Activated CD4-positive, alpha-beta T cell treated with anti-CD3 and anti-CD28 coated beads for 48 hours (primary cell): ENCODE measurements at regions not wholly inside any gene's neighbourhood (a gene's known extent, or its start where the extent isn't known, plus 50 kb on each side); places are given as distances from the start of the nearest gene placed in this dataset.

Experiments
- DNase-seq: peaks from one replicate; pipeline ENCODE4 v3.0.0-alpha.2; 2020

GRCh38 chr2:38202713-38203445, 126.9 kb upstream of the CYP1B1 start:
- DNase-seq, result no peak

DNA sequence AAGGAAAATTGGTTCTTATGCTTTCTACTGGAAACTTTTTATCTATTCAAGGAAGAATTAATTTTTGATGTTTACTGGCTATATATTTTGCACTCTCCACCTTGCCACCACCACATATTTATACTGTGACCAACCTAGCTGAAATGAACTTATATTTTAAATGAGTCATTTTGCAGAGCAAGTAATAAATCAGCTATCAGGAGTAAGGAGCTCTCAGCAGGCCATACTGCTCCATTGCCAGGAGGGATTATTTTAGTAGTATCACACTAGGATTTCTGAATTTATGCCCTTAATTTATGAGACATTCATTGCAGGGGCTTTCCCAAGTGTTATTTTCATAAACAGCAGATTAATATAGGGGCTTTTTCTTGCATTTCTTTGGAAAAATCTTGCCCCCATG, 125.8 kb upstream of the CYP1B1 start:
- DNase-seq, result no peak

GRCh38 chr2:38200598-38200997, 124.6 kb upstream of the CYP1B1 start:
- DNase-seq, result no peak

GRCh38 chr2:38199127-38199526, 123.2 kb upstream of the CYP1B1 start:
- DNase-seq, result no peak

DNA sequence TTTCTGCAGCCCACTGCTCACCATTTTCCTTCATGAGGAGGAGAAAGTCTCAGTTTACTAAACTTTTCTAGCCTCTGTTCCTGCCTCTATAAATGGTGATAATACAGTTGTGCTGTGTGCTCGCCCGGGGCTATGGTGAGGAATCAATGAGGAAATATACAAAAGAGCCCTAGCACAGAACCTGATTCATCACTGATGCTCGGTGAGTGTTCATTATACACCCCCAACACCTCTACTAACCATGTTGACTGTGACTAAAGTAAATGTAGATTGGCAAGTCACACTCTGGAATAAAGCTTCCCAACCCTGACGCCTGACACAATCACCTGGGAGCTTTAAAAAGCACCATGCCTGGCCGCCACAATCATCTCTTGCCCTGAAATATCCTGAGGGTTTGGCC, 118.8 kb upstream of the CYP1B1 start:
- DNase-seq, result no peak

DNA sequence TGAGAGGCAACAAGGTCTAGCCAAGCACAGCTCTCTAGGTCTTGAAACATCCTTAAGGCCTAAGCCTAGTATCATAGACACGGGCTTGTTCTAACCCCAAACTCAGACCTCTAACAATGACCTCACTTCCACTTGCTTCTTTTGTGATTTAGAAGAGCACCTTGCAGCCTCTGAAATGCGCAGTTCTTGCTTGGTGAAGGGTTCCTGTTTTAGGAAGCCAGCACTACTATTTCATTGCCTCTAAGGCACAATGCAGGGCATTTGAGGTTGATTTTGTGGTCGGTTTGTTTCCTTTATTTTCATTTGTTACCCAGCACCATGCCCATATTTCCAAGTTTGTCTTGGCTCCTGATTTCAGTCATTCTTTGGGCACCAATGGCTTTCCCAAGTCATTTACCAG, 117.0 kb upstream of the CYP1B1 start:
- DNase-seq, result no peak

- no peak for DNase-seq
Measured at GRCh38 chr2:38192046-38192445, 116.1 kb upstream of the CYP1B1 start.

- DNase-seq, result no peak
Measured at GRCh38 chr2:38191516-38191915, 115.6 kb upstream of the CYP1B1 start.

GRCh38 chr2:38190542-38191218, 114.7 kb upstream of the CYP1B1 start:
- no peak for DNase-seq

- DNase-seq, result no peak
Measured at GRCh38 chr2:38187541-38188011, 111.6 kb upstream of the CYP1B1 start.

GRCh38 chr2:38185012-38185491, 109.1 kb upstream of the CYP1B1 start:
- DNase-seq, result no peak

- no peak for DNase-seq
Measured at GRCh38 chr2:38182492-38183003, 106.6 kb upstream of the CYP1B1 start.

DNA sequence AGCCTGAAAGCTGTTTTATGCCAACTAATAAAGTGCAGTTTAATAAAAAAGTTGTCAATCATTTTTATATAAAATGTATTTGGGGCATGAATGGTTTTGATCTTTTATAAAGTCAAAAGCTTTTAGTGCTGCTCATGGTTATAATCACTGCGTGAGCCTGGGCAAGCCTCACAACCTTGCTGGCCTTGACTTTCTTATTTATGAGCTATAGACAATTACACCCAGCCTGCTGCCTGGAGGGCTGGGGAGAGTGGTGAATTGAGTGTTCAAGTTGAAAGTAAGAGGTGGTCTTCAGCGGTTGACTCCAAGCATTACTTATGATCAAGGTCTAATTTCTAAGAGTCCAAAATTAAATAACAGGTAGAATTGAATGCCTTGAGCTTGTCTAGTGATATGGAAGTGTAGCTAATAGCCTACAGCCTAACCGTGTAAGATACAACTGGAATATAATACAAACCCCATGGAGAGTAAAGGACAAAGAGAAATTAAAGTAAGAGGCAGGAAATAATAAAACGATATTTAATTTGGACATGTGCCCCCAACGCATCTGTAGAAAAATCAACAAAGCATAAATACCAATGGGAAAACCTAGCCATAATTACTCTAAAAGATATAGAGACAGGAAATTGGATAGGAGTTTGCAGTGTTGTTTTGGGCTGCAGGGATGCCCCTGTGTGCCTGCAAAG, 106.0 kb upstream of the CYP1B1 start:
- DNase-seq, result no peak

DNA sequence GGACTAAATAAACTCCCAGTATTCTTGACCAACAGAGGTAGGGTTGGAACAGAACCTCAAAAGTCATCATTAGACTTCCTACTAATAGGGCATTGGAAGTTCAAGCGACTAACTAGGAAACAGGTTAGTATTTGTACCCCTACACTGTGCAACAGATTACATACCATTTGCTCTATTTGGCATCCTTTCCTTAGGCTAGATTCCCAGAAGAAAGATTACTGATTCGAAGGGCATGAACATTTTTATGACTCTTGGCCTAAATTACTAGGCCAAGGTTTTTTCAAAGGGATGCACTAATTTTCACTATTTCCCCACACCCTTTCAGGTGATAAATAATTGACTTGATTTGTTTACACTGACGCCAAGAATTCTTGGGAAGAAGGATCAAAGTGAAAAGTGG, 104.8 kb upstream of the CYP1B1 start:
- no peak for DNase-seq

DNA sequence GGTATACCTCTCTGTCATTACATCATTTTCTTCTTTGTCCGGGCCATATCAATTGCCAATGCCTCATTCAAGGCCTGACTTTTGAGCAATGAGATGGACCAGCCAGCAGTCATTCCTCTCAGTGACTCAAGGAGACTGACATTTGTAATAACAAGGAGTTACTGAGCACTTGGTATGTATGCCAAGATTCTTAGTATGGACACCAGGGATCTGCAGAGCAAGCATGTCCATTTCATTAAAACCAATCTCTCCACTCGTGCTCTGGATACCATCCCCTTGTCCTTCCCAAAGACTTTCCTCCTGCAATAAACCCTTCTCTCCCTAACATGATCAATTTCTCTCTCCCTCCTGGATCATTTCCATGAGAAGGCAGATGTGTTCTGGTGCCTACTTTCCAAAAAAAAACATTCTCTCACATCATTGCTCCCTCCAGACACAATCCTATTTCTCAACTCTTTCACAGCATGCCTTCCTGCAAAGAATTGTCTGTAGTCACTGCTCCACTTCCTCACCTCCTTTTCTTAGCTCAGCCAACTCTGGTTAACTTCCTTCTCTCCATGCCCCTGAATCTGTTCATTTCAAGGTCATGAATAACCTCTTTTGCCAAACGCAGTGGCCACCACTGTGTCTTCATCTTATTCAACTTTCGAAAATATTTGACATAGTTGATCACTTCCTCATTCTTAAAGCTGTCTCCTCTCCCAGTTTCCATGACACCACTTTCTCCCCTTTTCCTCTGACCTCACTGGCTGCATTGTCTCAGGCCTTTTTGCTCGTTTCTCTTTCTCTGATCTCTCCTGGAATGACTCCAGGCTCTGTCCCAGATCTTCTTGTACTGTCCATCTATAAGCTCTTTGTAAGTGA, 102.8 kb upstream of the CYP1B1 start:
- DNase-seq, result no peak

- DNase-seq, result no peak
Measured at GRCh38 chr2:38178119-38178518, 102.2 kb upstream of the CYP1B1 start.

GRCh38 chr2:38176619-38177021, 100.7 kb upstream of the CYP1B1 start:
- no peak for DNase-seq

- DNase-seq, result no peak
Measured at GRCh38 chr2:38174646-38175423, 98.9 kb upstream of the CYP1B1 start.

GRCh38 chr2:38174131-38174530, 98.2 kb upstream of the CYP1B1 start:
- DNase-seq, result no peak

DNA sequence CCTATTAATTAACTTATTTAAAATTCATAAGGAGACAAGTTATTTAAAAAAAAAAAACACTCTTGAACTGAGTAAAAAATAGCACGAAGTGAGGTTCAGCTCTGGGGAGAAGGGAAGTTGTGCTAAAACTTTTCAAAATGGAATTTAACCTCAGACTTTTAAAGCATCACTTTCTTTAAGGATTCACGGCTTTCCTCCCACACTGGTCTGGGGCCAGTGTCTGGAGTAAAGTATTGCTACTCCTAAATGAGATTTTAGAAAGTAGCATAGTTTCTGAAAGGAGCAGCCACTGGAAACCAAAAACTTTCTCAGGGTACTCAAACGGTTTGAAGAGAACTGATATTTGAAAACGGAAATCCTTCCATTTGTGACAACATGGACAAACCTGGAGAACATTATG, 97.7 kb upstream of the CYP1B1 start:
- no peak for DNase-seq

GRCh38 chr2:38171208-38171855, 95.4 kb upstream of the CYP1B1 start:
- DNase-seq, result no peak
